ENCODE measurements at regions not wholly inside any gene's neighbourhood (a gene's known extent, or its start where the extent isn't known, plus 50 kb on each side); places are given as distances from the start of the nearest gene placed in this dataset.
A peak's percentile ranks its signal among the peaks of the same experiment; 100 is the strongest.

- TF ChIP-seq SMARCC2 (IDR thresholded peaks at IDR 0.05; ENCODE audit: low read depth) (no peak), CTCF (IDR thresholded peaks at IDR 0.05 in 2 of 3, conservative IDR thresholded peaks at IDR 0.05 in 1 of 3; ENCODE audit: insufficient read depth in 2 of 3, low read depth in 1 of 3, low read length in 3 of 3) (peak in 1 of 3 experiments; percentile 26; a peak in 2 of 6 replicates), CEBPB (tag; IDR thresholded peaks at IDR 0.05) (no peak), MAFG (tag; conservative IDR thresholded peaks at IDR 0.05) (no peak), RAD51 (IDR thresholded peaks at IDR 0.05; ENCODE audit: borderline replicate concordance, low read depth) (no peak)
Observed at GRCh38 chr20:50308513-50309279, 118.1 kb downstream of the CEBPB start.

Data from K562 (cell line).